Thoracic aorta (tissue), 2 donors: ENCODE measurements at regions not wholly inside any gene's neighbourhood (a gene's known extent, or its start where the extent isn't known, plus 50 kb on each side); places are given as distances from the start of the nearest gene placed in this dataset.
"Not testable (repeated sequence)": the region's sequence is repeated elsewhere in the genome, so short reads cannot be mapped to it uniquely, and the experiment has no call there.

ENCODE experiments used
- ATAC-seq: fragments of 150-250 bp; one replicate; pipeline ENCODE4 v1.8.0; 2017; ENCODE audit warnings: low read depth; ENCODE audit not compliant: insufficient number of reproducible peaks, low FRiP score
- DNase-seq: peaks from one replicate; pipeline ENCODE4 v3.0.0-alpha.2; 2020; ENCODE audit warnings: low spot score
- H3K27ac ChIP-seq, 2 donors: fragments of 200-600 bp; sonication (generic); 1 replicate in 1 of 2; 2 replicates in 1 of 2; pipeline ENCODE4 v1.5.1; 2016; ENCODE audit warnings: mild to moderate bottlenecking in 2 of 2, moderate library complexity in 2 of 2
- H3K27me3 ChIP-seq: fragments of 200-600 bp; sonication (generic); replicated peaks from 2 replicates; pipeline ENCODE4 v1.6.0; 2016; ENCODE audit warnings: mild to moderate bottlenecking; ENCODE audit not compliant: insufficient read depth
- H3K36me3 ChIP-seq: fragments of 200-600 bp; sonication (generic); one replicate; pipeline ENCODE4 v1.5.1; 2016
- H3K4me1 ChIP-seq, 2 donors: fragments of 200-600 bp; sonication (generic); 1 replicate in 1 of 2; 2 replicates in 1 of 2; pipeline versions ENCODE4 v1.5.1 to v1.6.0; 2016; ENCODE audit warnings: low read depth in 2 of 2, mild to moderate bottlenecking in 1 of 2; ENCODE audit not compliant: control insufficient read depth in 1 of 2
- H3K4me3 ChIP-seq: fragments of 200-600 bp; sonication (generic); 2 replicates; pipeline ENCODE4 v1.5.1; 2016; ENCODE audit warnings: mild to moderate bottlenecking
- H3K9me3 ChIP-seq: fragments of 200-600 bp; sonication (generic); 2 replicates; pipeline ENCODE4 v1.5.1; 2016
- CTCF ChIP-seq: fragments of 200-600 bp; sonication (generic); IDR thresholded peaks from one replicate; pipeline ENCODE4 v1.5.1; 2019; ENCODE audit warnings: antibody characterized with exemption

DNA sequence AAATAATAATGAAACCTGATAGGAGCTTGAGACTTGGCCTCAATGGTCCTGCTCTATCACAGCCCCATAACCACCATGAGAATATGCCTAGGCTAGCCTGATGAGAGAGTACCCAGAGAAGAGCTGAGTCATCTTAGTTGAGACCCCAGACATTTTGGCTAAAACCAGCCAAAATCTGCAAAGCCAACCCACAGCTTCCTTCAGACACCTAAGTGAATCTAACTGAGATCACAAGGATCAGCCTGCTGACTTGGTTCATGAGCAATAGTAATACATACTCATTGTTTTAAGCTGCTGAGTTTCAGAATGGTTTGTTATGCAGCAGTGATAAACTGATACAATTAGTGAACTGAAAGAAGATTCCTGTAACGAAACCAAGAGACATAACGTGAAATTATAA, 473.7 kb upstream of the PTGER4 start:
- Histone ChIP-seq H3K27ac (no peak overlapping the region), H3K9me3 (no peaks in the 10 kb centered on the region), H3K36me3 (no peaks in the 10 kb centered on the region), H3K4me3 (no peak overlapping the region), H3K27me3 (no peaks in the 10 kb centered on the region), H3K4me1 (no peaks in the 10 kb centered on the region)
- no peak for TF ChIP-seq CTCF
- no peak for ATAC-seq
- DNase-seq: no peak

- TF ChIP-seq CTCF: no peak
These were observed 475.6 kb upstream of the PTGER4 start for GRCh38 chr5:40204144-40204543.

DNA sequence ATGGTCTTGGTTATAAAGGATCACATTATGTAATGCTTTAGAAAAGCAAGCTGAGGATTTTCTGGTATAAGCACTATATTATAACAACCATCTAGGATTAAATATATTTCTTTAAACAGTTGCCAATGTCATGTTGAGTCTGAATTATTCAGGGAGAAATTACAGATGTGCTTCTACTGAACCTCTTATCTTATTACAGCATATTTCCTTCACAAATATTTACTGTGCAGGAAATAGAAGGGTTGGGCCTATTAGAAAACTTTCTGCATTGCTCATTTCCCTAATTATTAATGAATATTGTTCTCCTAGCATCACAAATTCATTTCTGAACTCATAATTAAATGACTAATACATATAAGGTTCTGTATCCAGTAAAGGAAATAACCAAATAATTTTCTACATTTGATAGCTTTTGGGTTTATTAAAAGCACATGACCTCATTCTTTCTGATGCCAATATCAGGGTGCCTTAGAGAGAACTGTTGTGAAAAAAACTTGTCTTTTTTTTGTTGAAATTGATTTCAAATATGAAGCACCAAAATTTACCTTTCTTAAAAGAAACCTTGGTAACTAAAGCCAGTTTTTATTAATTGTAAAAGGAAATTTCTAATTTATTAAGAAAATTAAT, 476.8 kb upstream of the PTGER4 start:
- Histone ChIP-seq H3K9me3 (no peaks in the 10 kb centered on the region), H3K27ac (no peak overlapping the region), H3K27me3 (no peaks in the 10 kb centered on the region), H3K4me1 (no peaks in the 10 kb centered on the region), H3K36me3 (no peaks in the 10 kb centered on the region), H3K4me3 (no peak overlapping the region)
- DNase-seq (no peak), ATAC-seq (no peak)
- TF ChIP-seq CTCF: no peak

More at GRCh38 chr5:40204144-40204543, 475.6 kb upstream of the PTGER4 start:
- Histone ChIP-seq H3K27ac (no peak overlapping the region), H3K4me1 (no peaks in the 10 kb centered on the region), H3K4me3 (no peak overlapping the region), H3K27me3 (no peaks in the 10 kb centered on the region), H3K9me3 (no peaks in the 10 kb centered on the region), H3K36me3 (no peaks in the 10 kb centered on the region)
- no peak for DNase-seq
- no peak for ATAC-seq

GRCh38 chr5:40198736-40199135, 481.0 kb upstream of the PTGER4 start:
- H3K36me3 ChIP-seq: no peaks in the 10 kb centered on the region
- no peak for DNase-seq
- no peak for ATAC-seq

DNA sequence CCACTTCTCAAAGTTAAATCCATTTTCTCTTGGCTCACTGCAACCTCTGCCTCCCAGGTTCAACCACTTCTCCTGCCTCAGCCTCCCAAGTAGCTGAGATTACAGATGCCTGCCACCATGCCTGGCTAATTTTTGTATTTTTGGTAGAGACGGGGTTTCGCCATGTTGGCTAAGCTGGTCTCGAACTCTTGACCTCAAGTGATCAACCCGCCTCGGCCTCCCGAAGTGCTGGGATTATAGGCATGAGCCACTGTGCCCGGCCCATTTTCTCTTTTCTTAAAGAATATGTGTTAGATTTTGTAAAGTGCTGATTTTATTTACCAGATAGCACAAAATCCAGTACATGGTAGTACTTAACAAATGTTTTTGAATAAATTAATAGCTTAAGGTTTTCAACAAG, 484.1 kb upstream of the PTGER4 start:
- DNase-seq, H3K4me1 ChIP-seq, ATAC-seq, H3K4me3 ChIP-seq, H3K36me3 ChIP-seq, H3K27ac ChIP-seq, H3K9me3 ChIP-seq, H3K27me3 ChIP-seq: not testable (repeated sequence)

More at GRCh38 chr5:40198736-40199135, 481.0 kb upstream of the PTGER4 start:
- no peak overlapping the region for H3K27ac ChIP-seq
- TF ChIP-seq CTCF: no peak
- no peaks in the 10 kb centered on the region for H3K9me3 ChIP-seq
- H3K4me1 ChIP-seq: no peaks in the 10 kb centered on the region
- H3K4me3 ChIP-seq: no peak overlapping the region
- H3K27me3 ChIP-seq: no peaks in the 10 kb centered on the region

GRCh38 chr5:40191150-40191549, 488.6 kb upstream of the PTGER4 start:
- Histone ChIP-seq H3K4me1 (no peaks in the 10 kb centered on the region), H3K27ac (no peak overlapping the region), H3K27me3 (no peaks in the 10 kb centered on the region), H3K9me3 (no peaks in the 10 kb centered on the region), H3K4me3 (no peak overlapping the region), H3K36me3 (no peaks in the 10 kb centered on the region)
- TF ChIP-seq CTCF: no peak
- ATAC-seq (no peak), DNase-seq (no peak)
